ENCODE measurements at regions not wholly inside any gene's neighbourhood (a gene's known extent, or its start where the extent isn't known, plus 50 kb on each side); places are given as distances from the start of the nearest gene placed in this dataset.

DNA sequence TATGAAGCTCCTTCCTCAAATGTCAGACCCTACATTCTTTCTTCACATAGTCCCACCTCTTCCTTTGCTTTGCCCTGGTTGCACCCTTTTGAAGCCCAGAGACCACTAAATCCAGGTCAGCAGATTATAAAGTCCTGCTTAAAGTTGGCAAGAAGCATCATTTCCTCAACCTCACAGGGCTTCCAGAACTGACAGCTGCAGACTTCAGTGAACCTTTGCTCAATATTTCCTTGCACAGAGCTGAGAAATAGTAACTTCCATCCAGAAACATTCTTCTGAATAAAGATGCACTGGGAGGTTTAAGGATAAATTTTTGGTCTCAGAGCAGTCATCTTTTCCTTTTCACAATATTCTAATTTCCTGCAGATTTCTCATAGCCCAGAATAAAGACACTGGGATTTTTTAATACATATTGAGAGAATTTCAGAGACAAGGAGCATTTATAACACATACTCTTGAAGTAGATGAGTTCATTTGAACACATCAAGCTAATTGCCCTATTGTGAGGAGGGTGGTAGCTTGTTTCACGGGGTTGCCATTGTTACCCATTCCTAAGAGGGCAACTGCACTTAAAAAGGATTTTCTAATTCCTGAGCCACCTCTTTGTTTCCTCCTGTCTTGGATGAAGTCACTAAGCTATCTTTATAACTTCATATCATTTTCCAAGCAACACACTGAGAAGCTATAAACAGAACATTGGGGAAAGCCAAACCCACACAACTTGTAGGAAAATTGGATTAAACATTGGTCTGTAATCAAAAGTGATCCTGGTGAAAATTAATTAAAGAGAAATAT lies 150.2 kb upstream of the PLN start:
- Histone ChIP-seq H2BK15ac (ENCODE audit: low read depth, low read length) (no peak overlapping the region), H3K18ac (ENCODE audit: insufficient read length, low read depth, low read length) (no peak overlapping the region), H4K5ac (ENCODE audit: insufficient read length, low read depth, low read length) (no peak overlapping the region), H3T11ph (ENCODE audit: low read length) (no peak overlapping the region), H2AK5ac (ENCODE audit: insufficient read length, low read length) (no peak overlapping the region), H4K8ac (replicated peaks; ENCODE audit: insufficient read length, low read depth, low read length) (no peak overlapping the region), H2BK5ac (ENCODE audit: insufficient read length, low read length) (no peak overlapping the region), H2BK12ac (ENCODE audit: insufficient read length, low read depth, low read length) (no peak overlapping the region), H2AFZ (ENCODE audit: low read length) (no peak overlapping the region), H3K9me3 (ENCODE audit: control insufficient read depth, low read depth, low read length) (no peaks in the 10 kb centered on the region), H3K27me3 (ENCODE audit: insufficient read depth, low read length) (no peaks in the 10 kb centered on the region), H3K79me2 (ENCODE audit: insufficient read depth, low read length) (no peaks in the 10 kb centered on the region), H3K9ac (ENCODE audit: extremely low read depth, insufficient read length, low read length) (no peak overlapping the region), H4K20me1 (ENCODE audit: control insufficient read depth, insufficient read depth, insufficient read length) (no peaks in the 10 kb centered on the region), H3K79me1 (ENCODE audit: insufficient read depth, low read depth, low read length, poor library complexity, severe bottlenecking) (no peaks in the 10 kb centered on the region), H3K4me1 (ENCODE audit: insufficient read depth, low read length) (no peaks in the 10 kb centered on the region), H2BK20ac (ENCODE audit: low read depth, low read length, poor library complexity, severe bottlenecking) (no peak overlapping the region), H4K91ac (ENCODE audit: insufficient read length, low read depth, low read length) (no peak overlapping the region), H3K23ac (ENCODE audit: insufficient read length, low read depth, low read length) (no peak overlapping the region), H3K4ac (ENCODE audit: low read depth, low read length) (no peak overlapping the region), H3K23me2 (ENCODE audit: insufficient read length, low read depth, low read length, poor library complexity, severe bottlenecking) (no peaks in the 10 kb centered on the region), H3K56ac (ENCODE audit: insufficient read length, low read depth, low read length) (no peak overlapping the region), H2BK120ac (ENCODE audit: low read depth, low read length, poor library complexity, severe bottlenecking) (no peak overlapping the region), H3K4me2 (ENCODE audit: insufficient read depth, insufficient read length, low read length) (no peak overlapping the region), H3K14ac (ENCODE audit: insufficient read depth, low read length) (no peak overlapping the region), H3K27ac (ENCODE audit: insufficient read length, low read depth, low read length) (no peak overlapping the region)
- H3K9me3 Mint-ChIP-seq = peaks cover 0 to 3% of the 10 kb centered on the region in 2 experiments; a peak in 1 of 5 replicates
- TF ChIP-seq, protein P1, sequence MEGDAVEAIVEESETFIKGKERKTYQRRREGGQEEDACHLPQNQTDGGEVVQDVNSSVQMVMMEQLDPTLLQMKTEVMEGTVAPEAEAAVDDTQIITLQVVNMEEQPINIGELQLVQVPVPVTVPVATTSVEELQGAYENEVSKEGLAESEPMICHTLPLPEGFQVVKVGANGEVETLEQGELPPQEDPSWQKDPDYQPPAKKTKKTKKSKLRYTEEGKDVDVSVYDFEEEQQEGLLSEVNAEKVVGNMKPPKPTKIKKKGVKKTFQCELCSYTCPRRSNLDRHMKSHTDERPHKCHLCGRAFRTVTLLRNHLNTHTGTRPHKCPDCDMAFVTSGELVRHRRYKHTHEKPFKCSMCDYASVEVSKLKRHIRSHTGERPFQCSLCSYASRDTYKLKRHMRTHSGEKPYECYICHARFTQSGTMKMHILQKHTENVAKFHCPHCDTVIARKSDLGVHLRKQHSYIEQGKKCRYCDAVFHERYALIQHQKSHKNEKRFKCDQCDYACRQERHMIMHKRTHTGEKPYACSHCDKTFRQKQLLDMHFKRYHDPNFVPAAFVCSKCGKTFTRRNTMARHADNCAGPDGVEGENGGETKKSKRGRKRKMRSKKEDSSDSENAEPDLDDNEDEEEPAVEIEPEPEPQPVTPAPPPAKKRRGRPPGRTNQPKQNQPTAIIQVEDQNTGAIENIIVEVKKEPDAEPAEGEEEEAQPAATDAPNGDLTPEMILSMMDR (conservative IDR thresholded peaks at IDR 0.05) = no peak
- no peaks in the 10 kb centered on the region for H3K36me3 Mint-ChIP-seq (ENCODE audit: insufficient read depth in 1 of 3, low read depth in 3 of 3)
- no peaks in the 10 kb centered on the region for H3K4me1 Mint-ChIP-seq
- H3K4me3 Mint-ChIP-seq = no peak overlapping the region
- H3K27me3 Mint-ChIP-seq (ENCODE audit: low read depth) = no peaks in the 10 kb centered on the region
- no peak overlapping the region; a peak in 2 of 7 replicates for H3K27ac Mint-ChIP-seq
- WGBS (ENCODE audit: extremely low coverage, insufficient read length, low lambda C conversion rate) = no CpG with 5 or more reads among the region's 1 CpG
- DNase-seq = no peak
